ENCODE measurements at regions not wholly inside any gene's neighbourhood (a gene's known extent, or its start where the extent isn't known, plus 50 kb on each side); places are given as distances from the start of the nearest gene placed in this dataset.
A peak's percentile ranks its signal among the peaks of the same experiment; 100 is the strongest.

DNA sequence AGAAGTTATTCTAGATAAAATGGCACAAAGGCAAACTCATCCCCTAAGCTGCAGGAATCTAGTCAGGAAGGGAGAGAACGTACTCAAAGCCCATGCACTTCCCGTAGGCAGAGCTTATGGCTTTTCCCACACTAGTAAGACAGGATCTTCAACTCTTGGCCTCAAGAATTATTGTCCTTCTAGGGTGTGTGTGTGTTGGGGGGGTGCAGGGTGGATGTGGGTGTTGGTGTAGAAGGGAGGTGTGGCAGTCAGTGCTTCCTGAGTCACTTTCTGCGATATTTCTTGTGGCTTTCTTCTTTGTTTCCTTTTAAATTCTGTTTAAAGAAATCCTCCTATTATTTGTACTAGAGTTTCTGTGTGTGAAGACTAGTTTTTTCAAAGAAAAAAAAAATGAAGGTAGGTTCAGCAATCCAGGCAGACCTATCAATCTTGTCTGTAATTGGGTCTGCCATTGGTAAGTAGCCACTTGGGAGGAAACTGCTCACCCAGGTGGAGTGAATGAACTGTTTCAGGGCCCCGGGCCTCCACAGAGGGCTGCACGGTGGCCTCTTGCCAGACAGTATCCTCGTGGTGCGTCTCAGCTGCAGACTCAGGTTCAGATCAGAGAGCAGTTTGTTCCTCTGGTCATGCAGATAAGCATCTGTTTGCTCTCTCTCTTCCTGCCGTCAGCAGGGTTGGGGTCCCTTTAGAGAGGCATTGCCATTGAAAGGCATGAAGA is 131.9 kb downstream of the NPR3 start:
- no peak overlapping the region for H3K4me3 ChIP-seq (ENCODE audit: low read length)
- ATAC-seq (ENCODE audit: poor library complexity) (no peak), DNase-seq (peak in 1 of 14 experiments; percentile 22)
- TF ChIP-seq, protein P1, sequence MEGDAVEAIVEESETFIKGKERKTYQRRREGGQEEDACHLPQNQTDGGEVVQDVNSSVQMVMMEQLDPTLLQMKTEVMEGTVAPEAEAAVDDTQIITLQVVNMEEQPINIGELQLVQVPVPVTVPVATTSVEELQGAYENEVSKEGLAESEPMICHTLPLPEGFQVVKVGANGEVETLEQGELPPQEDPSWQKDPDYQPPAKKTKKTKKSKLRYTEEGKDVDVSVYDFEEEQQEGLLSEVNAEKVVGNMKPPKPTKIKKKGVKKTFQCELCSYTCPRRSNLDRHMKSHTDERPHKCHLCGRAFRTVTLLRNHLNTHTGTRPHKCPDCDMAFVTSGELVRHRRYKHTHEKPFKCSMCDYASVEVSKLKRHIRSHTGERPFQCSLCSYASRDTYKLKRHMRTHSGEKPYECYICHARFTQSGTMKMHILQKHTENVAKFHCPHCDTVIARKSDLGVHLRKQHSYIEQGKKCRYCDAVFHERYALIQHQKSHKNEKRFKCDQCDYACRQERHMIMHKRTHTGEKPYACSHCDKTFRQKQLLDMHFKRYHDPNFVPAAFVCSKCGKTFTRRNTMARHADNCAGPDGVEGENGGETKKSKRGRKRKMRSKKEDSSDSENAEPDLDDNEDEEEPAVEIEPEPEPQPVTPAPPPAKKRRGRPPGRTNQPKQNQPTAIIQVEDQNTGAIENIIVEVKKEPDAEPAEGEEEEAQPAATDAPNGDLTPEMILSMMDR (IDR thresholded peaks at IDR 0.05): no peak
- Mint-ChIP-seq H3K36me3 (ENCODE audit: low read depth) (no peaks in the 10 kb centered on the region), H3K4me3 (no peak overlapping the region), H3K4me1 (ENCODE audit: low read depth) (peaks cover 7% of the 10 kb centered on the region), H3K9me3 (no peaks in the 10 kb centered on the region), H3K27ac (no peak overlapping the region), H3K27me3 (no peaks in the 10 kb centered on the region)
- CTCF ChIA-PET: no interaction called here
- no peaks in the 10 kb centered on the region for H3K36me3 ChIP-seq (ENCODE audit: insufficient read depth, low read length)
- no peaks in the 10 kb centered on the region for H3K27me3 ChIP-seq (ENCODE audit: control insufficient read depth in 1 of 2, insufficient read depth in 2 of 2, low read length in 2 of 2)
- intact Hi-C loops (cut with DNase I, micrococcal nuclease): no loop called here
- POLR2A ChIA-PET: no interaction called here
- H3K4me1 ChIP-seq (ENCODE audit: insufficient read depth, low read length): no peaks in the 10 kb centered on the region
- no peak overlapping the region for H3K27ac ChIP-seq (ENCODE audit: low read depth in 1 of 2, low read length in 2 of 2)
- H3K9me3 ChIP-seq (ENCODE audit: control insufficient read depth in 1 of 2, insufficient read depth in 1 of 2, low read length in 2 of 2): peaks cover 0 to 3% of the 10 kb centered on the region in 2 experiments

DNA sequence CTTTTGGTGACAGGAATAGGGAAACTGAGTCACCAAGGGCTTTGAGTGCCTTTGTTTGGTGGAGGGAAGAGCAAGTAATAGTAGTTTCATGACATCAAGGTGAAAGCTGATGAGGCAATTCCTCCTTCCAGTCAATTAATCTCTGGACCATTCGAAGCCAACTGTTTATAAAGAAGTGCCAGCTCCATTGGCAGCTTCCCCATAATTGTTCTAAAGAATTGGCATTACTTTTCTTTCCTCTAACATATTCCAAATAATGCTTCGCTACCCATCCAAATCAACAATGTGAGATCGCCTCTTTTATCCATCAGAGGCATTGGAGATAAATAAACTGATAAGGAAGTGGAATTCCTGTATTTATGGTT is 132.4 kb downstream of the NPR3 start:
- H3K9me3 ChIP-seq (ENCODE audit: control insufficient read depth in 1 of 2, insufficient read depth in 1 of 2, low read length in 2 of 2): peaks cover 0 to 3% of the 10 kb centered on the region in 2 experiments
- Mint-ChIP-seq H3K27me3 (no peaks in the 10 kb centered on the region), H3K27ac (no peak overlapping the region), H3K36me3 (ENCODE audit: low read depth) (no peaks in the 10 kb centered on the region), H3K9me3 (no peaks in the 10 kb centered on the region), H3K4me3 (no peak overlapping the region), H3K4me1 (ENCODE audit: low read depth) (peaks cover 7% of the 10 kb centered on the region)
- intact Hi-C loops (cut with DNase I, micrococcal nuclease): no loop called here
- no peak overlapping the region for H3K4me3 ChIP-seq (ENCODE audit: low read length)
- ATAC-seq (ENCODE audit: poor library complexity) (no peak), DNase-seq (no peak)
- H3K36me3 ChIP-seq (ENCODE audit: insufficient read depth, low read length): no peaks in the 10 kb centered on the region
- H3K4me1 ChIP-seq (ENCODE audit: insufficient read depth, low read length): no peaks in the 10 kb centered on the region
- ChIA-PET CTCF (no interaction called here), POLR2A (no interaction called here)
- no peaks in the 10 kb centered on the region for H3K27me3 ChIP-seq (ENCODE audit: control insufficient read depth in 1 of 2, insufficient read depth in 2 of 2, low read length in 2 of 2)
- TF ChIP-seq, protein P1 (IDR thresholded peaks at IDR 0.05): no peak
- H3K27ac ChIP-seq (ENCODE audit: low read depth in 1 of 2, low read length in 2 of 2): no peak overlapping the region

DNA sequence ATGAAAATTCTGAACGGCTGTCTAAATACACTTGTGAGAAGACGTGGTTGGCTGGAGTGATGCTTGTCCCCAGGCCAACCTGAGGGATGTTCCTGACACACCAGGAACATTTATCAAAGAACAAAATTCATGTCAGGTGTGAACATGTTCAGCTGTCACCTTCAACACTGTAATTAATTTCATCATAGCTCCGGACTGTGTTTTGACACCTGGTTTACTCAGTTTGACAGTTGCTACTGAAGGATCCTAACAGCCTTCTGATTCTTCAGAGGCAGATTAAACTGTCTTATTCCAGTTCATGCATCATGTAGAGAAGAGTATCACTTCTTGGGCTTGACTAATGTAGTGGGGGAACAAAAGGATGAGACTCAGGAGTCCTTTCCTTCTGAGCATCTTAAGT is 134.1 kb downstream of the NPR3 start:
- TF ChIP-seq, protein P1 (IDR thresholded peaks at IDR 0.05): no peak
- no peaks in the 10 kb centered on the region for H3K27me3 Mint-ChIP-seq
- DNase-seq: no peak
- H3K4me1 Mint-ChIP-seq (ENCODE audit: low read depth): peaks cover 7% of the 10 kb centered on the region
- Histone ChIP-seq H3K9me3 (ENCODE audit: control insufficient read depth in 1 of 2, insufficient read depth in 1 of 2, low read length in 2 of 2) (peaks cover 0 to 3% of the 10 kb centered on the region in 2 experiments), H3K36me3 (ENCODE audit: insufficient read depth, low read length) (no peaks in the 10 kb centered on the region), H3K4me3 (ENCODE audit: low read length) (no peak overlapping the region), H3K27me3 (ENCODE audit: control insufficient read depth in 1 of 2, insufficient read depth in 2 of 2, low read length in 2 of 2) (no peaks in the 10 kb centered on the region), H3K4me1 (ENCODE audit: insufficient read depth, low read length) (no peaks in the 10 kb centered on the region), H3K27ac (ENCODE audit: low read depth in 1 of 2, low read length in 2 of 2) (no peak overlapping the region)
- intact Hi-C loops (cut with DNase I, micrococcal nuclease): no loop called here
- no peak overlapping the region for H3K27ac Mint-ChIP-seq
- H3K36me3 Mint-ChIP-seq (ENCODE audit: low read depth): no peaks in the 10 kb centered on the region
- ChIA-PET CTCF (no interaction called here), POLR2A (no interaction called here)
- H3K4me3 Mint-ChIP-seq: no peak overlapping the region
- ATAC-seq (ENCODE audit: poor library complexity): no peak
- H3K9me3 Mint-ChIP-seq: no peaks in the 10 kb centered on the region
